ENCODE measurements at regions not wholly inside any gene's neighbourhood (a gene's known extent, or its start where the extent isn't known, plus 50 kb on each side); places are given as distances from the start of the nearest gene placed in this dataset.
"Not testable (repeated sequence)": the region's sequence is repeated elsewhere in the genome, so short reads cannot be mapped to it uniquely, and the experiment has no call there.

- in situ Hi-C loops (cut with HindIII; ENCODE audit: low sequenced_read_pairs): loop anchor here (5.0 kb wide), 1 partner anchor 43 kb away; no protein-coding TSS in a partner anchor
Observed at GRCh38 chr6:27854421-27854820, 57.8 kb downstream of the OR2B2 start.

GRCh38 chr6:27851440-27851839 lies 60.8 kb downstream of the OR2B2 start:
- in situ Hi-C loops (cut with HindIII; ENCODE audit: low sequenced_read_pairs): loop anchor here (5.0 kb wide), 1 partner anchor 46 kb away; no protein-coding TSS in a partner anchor

- in situ Hi-C loops (cut with HindIII; ENCODE audit: low sequenced_read_pairs): not testable (repeated sequence)
Observed at GRCh38 chr6:27849001-27849400, 63.2 kb downstream of the OR2B2 start.

- in situ Hi-C loops (cut with HindIII; ENCODE audit: low sequenced_read_pairs): no loop called here
Observed at GRCh38 chr6:27847706-27848105, 64.5 kb downstream of the OR2B2 start.

- in situ Hi-C loops (cut with HindIII; ENCODE audit: low sequenced_read_pairs): no loop called here
Observed at GRCh38 chr6:27840572-27840971, 71.6 kb downstream of the OR2B2 start.

GRCh38 chr6:27839626-27840475 lies 72.3 kb downstream of the OR2B2 start:
- in situ Hi-C loops (cut with HindIII; ENCODE audit: low sequenced_read_pairs): no loop called here

- in situ Hi-C loops (cut with HindIII; ENCODE audit: low sequenced_read_pairs): no loop called here
Observed at GRCh38 chr6:27838945-27839625, 73.1 kb downstream of the OR2B2 start.

- in situ Hi-C loops (cut with HindIII; ENCODE audit: low sequenced_read_pairs): no loop called here
Observed at GRCh38 chr6:27838058-27838944, 73.9 kb downstream of the OR2B2 start.

GRCh38 chr6:27837625-27838057 lies 74.6 kb downstream of the OR2B2 start:
- in situ Hi-C loops (cut with HindIII; ENCODE audit: low sequenced_read_pairs): no loop called here

GRCh38 chr6:27836783-27837624 lies 75.2 kb downstream of the OR2B2 start:
- in situ Hi-C loops (cut with HindIII; ENCODE audit: low sequenced_read_pairs): no loop called here

- in situ Hi-C loops (cut with HindIII; ENCODE audit: low sequenced_read_pairs): no loop called here
Observed at GRCh38 chr6:27836141-27836782, 75.9 kb downstream of the OR2B2 start.

GRCh38 chr6:27834879-27835549 lies 77.2 kb downstream of the OR2B2 start:
- in situ Hi-C loops (cut with HindIII; ENCODE audit: low sequenced_read_pairs): no loop called here

GRCh38 chr6:27834384-27834783 lies 77.8 kb downstream of the OR2B2 start:
- in situ Hi-C loops (cut with HindIII; ENCODE audit: low sequenced_read_pairs): no loop called here

- in situ Hi-C loops (cut with HindIII; ENCODE audit: low sequenced_read_pairs): not testable (repeated sequence)
Observed at GRCh38 chr6:27831434-27832081, 80.6 kb downstream of the OR2B2 start.

- in situ Hi-C loops (cut with HindIII; ENCODE audit: low sequenced_read_pairs): not testable (repeated sequence)
Observed at GRCh38 chr6:27830600-27831433, 81.4 kb downstream of the OR2B2 start.

- in situ Hi-C loops (cut with HindIII; ENCODE audit: low sequenced_read_pairs): no loop called here
Observed at GRCh38 chr6:27830212-27830599, 82.0 kb downstream of the OR2B2 start.

- in situ Hi-C loops (cut with HindIII; ENCODE audit: low sequenced_read_pairs): no loop called here
Observed at GRCh38 chr6:27829453-27830211, 82.6 kb downstream of the OR2B2 start.
